ENCODE measurements at regions not wholly inside any gene's neighbourhood (a gene's known extent, or its start where the extent isn't known, plus 50 kb on each side); places are given as distances from the start of the nearest gene placed in this dataset.

DNA sequence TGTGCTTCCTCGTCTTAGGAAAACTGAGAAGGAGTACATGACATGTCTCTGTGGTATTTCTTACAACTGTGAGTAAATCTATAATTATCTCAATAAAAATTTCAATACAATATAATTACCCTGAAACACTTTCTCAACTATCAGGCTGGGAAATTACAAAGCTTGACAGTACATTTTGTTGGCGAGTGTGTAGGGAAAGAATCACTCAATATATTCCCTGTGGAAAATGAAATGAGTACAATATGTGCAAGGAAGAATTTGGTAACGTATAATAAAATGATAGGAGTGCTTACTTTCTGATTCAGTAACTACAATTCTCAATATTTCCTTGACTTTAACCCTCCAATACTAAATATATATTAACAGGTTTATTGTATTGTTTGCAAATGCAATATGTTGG is 818.2 kb upstream of the CADM2 start:
- TF ChIP-seq, protein P1, sequence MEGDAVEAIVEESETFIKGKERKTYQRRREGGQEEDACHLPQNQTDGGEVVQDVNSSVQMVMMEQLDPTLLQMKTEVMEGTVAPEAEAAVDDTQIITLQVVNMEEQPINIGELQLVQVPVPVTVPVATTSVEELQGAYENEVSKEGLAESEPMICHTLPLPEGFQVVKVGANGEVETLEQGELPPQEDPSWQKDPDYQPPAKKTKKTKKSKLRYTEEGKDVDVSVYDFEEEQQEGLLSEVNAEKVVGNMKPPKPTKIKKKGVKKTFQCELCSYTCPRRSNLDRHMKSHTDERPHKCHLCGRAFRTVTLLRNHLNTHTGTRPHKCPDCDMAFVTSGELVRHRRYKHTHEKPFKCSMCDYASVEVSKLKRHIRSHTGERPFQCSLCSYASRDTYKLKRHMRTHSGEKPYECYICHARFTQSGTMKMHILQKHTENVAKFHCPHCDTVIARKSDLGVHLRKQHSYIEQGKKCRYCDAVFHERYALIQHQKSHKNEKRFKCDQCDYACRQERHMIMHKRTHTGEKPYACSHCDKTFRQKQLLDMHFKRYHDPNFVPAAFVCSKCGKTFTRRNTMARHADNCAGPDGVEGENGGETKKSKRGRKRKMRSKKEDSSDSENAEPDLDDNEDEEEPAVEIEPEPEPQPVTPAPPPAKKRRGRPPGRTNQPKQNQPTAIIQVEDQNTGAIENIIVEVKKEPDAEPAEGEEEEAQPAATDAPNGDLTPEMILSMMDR (IDR thresholded peaks at IDR 0.05 in 4 of 5, conservative IDR thresholded peaks at IDR 0.05 in 1 of 5) = no peak
- no peak for TF ChIP-seq POLR2A (IDR thresholded peaks at IDR 0.05)

All from gastrocnemius medialis (tissue), 4 donors.